TTC549 (cell line): ENCODE measurements at regions not wholly inside any gene's neighbourhood (a gene's known extent, or its start where the extent isn't known, plus 50 kb on each side); places are given as distances from the start of the nearest gene placed in this dataset.

Source experiments
- FAIRE-seq: peaks from 2 replicates; lab custom pipeline; 2012; peaks lifted over from hg19 to GRCh38; lab: Jason Lieb, UNC

DNA sequence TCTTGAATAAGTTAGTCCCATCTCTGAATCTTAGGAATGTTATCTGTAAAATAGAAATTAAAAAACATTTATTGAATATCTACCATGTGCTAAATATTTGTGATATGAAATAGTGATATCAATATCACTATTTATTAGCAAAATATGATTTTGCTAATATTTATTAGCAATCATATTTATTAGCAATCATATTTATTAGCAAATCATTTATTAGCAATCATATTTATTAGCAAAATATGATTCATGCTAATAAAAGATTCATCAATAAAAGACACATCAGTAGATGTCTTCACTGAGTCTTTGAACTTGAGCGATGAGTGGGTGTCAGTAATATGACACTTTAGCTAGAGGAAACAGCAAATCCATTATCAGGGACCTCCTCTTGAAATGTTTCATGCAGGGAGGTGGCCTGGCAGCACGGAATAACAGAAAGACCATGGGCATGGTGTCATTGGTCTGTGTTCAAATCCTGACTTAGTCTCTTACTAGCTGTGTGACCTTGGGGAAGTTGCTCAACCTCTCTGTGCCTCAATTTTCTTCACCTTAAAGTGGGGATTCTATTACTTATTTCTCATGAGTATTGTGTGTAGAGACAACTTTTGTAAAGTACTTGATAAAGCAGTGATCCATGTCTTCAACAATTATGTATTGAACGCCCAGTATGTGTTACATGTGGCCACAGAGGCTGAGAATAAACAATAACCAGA lies 456.2 kb upstream of the MEX3C start:
- FAIRE-seq, result no peak

DNA sequence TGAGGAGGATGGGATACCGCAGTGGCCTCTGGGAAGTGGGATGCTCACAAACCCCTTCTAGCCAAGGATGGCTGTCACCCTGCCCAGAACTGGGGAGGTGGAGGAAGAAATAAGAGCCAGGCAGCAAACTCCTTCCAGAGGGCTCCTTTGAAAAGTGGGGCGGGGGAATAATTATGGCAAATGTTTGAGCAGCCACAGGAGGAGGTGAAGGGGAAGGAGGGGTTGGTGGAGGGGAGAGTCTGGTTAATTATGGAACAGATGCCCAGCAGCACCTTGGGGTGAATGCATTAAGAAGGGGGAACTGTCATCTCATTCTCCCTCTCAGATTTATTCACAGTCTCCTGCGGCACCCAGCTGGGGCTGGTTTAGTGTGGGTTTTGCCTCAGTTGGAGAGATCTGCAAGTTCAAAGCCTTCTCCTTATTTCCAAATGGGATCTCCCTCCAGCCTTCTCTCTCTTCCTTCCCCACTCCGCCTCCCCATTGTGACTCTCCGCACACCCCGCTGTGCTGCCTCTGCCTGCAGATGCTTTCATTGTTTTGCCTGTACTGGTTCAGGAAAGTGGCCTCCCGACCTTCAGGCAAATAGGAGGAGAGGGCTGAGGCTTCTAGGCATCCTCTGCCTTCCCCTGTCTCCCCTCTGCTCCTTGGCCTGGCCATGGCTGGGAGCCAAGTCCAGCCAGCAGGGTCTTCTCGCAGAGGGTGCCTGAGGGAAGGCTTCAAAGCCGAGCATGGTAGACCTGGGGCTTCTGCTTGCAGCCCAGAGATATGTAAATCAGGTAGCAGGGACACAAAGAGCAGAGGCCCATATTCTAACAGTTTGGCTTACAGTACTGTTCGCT lies 457.2 kb upstream of the MEX3C start:
- FAIRE-seq, result no peak

DNA sequence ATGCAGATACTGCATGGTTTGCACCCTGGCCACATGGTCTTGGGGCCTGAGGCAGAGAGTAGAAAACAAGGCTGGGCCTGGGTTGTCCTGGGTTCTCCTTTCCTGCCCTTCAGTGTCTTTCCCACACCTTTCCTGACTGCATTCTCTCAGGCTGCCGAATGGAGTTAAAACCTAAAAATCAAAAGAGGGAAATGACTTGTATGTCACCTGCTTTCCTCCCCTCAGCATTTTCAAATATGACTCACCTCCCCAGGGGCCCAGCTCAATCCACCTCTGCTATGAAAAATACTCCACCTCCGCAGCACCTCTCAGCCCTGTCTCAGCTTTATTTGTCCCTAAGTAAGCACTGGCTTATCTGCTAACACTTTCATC lies 457.8 kb upstream of the MEX3C start:
- FAIRE-seq, result no peak

DNA sequence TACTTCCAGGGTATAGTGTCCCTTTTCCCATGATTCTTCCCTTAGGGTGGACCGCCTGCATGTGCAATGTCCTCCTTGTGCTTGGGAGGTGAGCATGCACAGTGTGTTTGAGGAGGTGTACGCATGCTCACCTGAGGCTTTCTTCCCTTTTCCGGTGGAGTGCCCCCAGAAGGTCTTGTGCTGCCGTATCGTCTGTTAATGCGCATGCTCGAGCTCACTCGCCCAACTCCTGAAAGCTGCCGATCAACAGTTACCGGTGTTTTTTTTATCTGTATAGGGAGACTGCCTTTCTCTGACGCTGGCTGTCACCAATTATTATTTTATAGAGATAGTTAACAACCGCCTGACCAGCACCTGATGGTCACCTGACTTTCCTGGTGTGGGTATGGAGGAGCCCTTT lies 458.8 kb upstream of the MEX3C start:
- FAIRE-seq, result no peak

DNA sequence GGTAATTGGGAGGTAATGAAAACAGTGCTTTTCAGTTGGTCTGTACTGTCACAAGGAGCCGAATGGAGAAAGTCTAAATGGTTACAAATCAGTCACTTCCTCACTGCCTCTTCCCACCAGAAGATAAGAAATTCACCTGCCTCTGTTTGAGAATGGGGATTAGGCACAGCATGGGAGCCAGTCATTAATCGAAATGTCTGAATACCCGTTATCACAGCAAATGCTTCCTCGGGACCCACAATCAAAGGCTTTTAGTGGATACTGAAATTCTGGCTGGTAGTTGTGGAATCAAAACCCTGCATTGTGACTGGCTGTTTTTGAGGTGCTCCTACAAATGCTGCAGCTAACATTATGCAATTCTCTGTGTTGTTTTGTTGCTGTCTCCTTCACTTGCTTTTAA lies 461.0 kb upstream of the MEX3C start:
- no peak for FAIRE-seq

DNA sequence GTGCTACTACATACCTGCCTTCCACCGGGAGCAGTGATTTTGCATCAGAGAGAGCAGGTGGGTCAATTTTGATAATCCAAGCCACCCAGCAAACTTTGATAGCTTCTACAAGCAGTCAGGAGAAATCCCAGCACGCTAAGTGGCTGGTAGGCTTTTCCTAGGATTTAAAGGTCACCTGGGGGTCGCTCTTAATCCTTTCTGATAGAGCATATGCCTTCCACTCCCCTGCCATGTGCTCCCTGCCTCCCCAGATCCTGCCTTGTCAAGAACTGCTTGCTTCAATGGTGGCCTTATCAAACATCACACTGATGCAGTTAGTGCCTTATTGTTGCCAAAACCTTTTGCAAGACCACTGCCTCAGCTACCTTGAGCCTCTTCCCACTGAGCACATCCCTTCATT lies 462.3 kb upstream of the MEX3C start:
- FAIRE-seq, result no peak

DNA sequence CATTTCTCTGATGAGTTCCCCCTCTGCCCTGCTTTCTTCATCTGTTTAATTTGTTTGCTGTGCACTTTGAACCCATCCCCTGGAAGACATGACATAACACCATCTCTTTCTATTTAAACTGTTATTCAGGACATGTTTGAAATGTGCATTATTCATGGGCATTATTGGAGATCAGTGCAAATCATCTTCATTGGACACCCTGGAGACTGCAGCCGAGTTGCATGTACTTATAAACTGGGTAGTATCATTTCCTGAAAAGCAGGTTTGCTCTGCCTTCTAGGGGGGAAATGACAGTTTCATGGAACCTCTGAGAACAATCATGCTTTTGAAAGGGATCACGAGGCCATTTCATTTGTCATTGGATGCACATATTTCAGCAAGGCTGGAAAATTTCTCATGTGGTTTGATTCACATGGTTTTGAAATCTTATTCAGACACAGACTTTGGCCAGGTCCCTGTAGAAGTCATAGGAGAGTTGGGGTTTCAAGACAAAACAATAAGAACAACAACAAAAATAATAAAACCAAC lies 462.8 kb upstream of the MEX3C start:
- no peak for FAIRE-seq

DNA sequence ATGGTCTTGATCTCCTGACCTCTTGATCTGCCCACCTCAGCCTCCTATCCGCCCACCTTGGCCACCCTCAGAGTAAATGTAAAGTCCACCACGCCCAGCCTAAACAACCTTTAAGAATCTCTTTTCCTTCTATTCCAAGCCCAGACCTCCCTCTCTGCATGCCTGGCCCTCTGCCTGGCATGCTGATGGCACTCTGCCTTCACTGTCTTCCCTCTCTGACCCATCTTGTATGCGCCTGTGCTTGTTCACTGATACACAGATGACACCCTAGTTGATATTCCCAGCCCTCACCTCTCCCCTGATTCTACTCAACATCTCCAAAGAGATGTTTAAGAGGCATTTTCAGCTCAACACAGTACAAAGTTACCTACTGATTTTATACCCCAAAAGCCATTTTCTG lies 466.8 kb upstream of the MEX3C start:
- FAIRE-seq, result no peak

DNA sequence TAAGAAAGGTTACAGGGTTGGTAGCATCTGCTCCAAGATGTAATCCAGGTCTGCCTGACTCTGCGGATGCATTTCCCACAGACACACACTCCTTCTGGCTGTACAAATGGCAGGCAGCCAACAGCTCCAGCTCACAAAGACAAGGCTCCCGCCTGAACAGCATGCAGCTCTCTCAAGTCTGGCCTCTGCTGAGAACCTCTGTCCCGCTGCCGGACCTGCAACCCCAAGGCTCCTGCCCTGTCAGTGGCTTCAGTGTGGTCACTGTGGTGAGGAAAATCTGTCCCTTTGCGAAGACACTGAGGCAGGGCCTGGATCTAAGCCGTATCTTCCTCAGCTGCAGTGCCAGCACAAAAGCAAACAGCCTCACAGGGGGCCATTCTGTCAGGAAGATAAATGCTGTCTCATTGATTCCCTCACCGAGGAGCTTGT lies 469.3 kb upstream of the MEX3C start:
- FAIRE-seq, result no peak

DNA sequence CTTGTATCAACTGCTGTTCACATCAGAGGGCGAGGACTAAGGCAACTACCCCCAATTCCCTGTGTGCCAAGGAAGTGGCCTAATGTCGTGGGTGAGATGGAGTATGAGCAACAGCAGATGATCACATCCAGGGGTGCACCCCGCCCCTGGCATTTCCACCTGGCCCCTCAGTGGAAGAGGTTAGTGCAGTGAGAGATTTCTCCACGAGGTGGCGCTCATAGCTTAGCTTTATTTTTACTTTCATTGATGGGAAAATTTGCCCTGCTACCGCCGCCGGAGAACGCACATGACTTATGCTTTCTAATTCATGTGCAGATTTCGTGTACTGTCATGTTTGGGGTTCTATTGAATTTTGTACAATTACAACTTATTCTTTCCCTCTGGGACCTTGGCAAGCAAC lies 470.6 kb upstream of the MEX3C start:
- no peak for FAIRE-seq

DNA sequence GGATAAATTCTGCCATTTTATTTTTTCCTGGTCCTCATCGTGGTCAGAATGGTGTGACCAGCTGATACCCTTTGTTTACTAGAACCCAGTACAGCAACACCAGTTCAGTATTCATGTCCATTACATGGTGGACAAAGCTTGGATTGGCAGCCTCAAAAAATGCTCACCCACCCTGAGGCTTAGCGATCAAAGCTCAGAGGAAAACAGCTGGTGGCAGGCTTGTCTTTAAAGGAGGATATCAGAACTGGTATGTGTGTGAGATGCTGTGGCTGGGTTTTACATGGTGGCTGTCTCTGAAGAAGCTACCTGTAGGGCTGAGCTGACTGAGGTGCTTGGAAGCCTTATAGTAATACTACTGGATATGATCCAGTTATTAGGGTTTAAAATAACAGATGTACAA lies 471.1 kb upstream of the MEX3C start:
- FAIRE-seq, result no peak

DNA sequence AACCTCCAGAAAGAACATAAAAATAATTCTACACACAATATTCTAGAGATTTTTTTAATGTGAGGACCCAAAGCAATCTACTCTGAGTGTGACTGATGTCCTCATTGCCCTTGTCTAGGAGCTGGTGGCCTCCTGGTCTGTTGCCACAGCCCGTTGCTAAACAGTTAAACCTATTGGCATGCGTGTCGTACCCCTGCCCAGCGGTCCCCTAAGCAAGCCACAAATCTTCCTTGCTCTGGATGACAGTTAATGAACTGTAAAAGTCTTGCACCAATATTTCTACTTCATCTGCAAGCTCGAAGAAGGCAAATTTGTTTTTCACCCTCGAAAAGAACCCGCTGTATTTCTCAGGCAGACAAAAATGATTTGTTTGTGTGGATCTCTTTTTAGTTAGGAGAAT lies 489.1 kb upstream of the MEX3C start:
- no peak for FAIRE-seq

DNA sequence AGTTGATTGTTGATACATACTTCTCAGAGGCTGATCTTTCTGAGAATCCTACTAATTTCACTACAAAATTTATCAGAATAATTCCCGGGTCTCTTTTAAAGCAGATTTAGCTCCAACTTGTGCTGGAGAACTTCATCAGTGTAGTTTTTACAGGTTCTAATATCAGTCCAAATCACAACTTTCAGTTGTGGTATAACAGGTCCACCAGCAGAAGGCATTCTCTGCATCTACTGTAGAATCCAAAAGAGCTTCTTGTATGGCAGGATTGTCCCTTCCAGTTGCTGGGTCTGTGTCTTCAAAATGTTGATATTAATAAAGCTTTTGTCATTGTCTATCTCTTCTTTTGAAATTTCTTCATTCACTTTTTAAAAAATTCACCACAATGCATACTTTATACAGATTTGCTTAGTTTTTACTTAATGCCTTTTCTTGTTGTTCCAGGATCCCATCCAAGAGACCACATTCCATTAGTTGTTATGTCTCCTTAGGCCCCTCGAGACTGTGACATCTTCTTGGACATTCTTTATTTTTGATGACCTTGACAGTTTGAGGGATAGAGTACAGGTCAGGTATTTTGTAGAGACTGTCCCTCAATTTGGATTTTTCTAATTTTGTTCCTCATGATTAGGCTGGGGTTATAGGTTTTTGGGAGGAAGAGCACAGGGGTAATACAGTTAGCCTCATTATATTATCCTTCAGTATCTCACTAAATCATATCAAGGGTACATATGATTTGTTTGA lies 490.5 kb upstream of the MEX3C start:
- FAIRE-seq, result no peak

DNA sequence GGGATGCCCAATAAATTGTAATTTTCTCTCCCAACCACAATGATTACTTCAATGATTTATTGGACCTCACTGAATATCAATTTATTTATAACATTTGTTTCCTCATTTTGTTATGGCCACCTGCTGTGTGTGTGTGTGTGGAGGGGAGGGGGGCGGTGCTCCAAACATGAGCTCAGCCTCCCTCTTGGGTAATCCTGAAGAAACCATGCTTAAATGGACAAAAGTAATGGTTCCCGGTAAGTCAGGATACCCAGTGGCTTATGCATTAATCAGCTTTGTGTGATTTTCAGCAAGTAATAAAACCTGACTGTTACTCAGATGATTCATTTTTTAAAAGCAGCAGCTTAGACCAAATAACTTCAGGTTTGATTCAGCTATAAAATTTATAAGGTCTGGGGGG lies 495.1 kb upstream of the MEX3C start:
- no peak for FAIRE-seq

DNA sequence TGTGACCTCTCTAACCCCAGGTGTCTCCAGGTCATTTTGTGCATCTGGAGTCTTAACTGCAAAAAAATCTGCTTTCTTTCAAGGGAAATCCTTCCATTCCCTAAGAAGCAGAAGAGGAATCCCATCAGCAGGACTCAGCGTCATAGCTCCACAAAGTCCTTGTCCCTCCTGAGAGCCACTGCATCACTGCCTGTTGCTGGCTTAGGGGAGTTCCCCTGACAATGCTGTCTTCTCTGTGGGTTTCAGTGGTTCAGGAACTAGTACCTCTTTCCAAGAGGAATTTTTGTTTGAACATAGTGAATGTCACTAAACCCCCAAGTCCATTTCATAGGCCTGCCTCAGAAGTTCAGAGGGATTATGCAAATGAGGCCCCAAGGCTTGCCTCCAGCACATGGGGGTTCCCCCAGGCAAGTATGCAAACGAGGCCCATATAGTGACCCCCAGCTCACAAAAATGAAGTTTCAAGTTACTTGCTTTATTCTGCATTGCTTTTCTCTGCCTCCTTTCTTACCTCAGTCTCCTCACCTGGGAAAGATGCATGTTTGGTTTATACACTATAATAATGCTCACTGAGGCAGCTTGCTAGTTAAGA lies 513.9 kb upstream of the MEX3C start:
- no peak for FAIRE-seq

DNA sequence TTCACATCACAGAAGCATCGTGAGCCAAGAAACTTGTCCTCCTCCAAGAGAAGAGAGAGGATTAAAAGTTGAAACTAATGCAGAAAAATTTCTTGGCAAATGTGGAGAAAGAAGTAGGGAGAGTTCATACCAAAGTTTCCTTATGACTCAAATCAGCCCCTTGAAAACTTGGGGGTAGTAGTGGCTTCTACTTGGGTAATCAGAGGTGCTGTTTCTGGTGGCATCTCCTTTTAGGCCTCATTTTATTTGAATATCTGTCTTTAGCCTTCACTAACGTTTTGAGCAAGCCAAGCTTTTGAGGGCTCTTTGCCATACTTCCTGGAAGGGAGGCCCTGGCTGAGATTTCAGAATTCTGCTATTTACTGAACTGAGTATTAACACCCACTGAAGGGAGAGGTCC lies 515.3 kb upstream of the MEX3C start:
- FAIRE-seq, result no peak

DNA sequence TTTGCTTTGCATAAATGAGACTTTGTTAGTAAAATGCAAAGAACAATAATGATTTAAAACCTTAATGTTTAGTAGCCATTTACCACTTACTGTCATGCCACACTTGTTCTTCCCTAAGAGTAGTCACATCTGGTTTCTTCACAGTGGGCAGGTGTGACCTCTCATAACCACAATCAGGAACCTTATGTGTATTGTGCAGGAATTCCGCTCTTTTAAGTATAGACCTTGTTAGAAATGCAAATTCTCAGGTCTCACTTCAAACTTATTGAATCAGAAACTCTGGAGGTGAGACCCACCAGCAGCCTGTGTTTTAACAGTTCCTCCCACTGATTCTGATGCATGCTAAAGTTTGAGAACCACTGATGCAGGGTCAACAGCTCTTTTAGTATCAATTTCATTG lies 518.8 kb upstream of the MEX3C start:
- no peak for FAIRE-seq

DNA sequence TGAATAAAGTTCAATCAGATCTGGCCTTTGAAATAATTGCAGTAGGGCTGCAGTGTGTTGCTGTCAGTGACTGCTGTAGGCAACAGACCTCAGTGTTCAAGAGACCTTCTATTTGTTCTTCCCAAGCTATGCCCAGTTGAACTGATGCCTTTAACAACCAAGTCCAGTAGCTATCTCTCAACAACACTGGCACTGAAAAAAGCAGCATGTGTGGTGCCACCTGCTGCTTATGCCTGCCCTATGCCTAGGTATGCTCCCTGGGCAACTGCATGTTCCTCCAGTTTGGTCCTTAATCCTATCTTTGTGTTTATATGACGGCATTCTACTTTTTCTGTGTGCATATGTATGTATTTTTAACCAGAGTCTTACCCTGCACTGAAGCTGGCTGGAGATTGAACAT lies 523.9 kb upstream of the MEX3C start:
- FAIRE-seq, result no peak

DNA sequence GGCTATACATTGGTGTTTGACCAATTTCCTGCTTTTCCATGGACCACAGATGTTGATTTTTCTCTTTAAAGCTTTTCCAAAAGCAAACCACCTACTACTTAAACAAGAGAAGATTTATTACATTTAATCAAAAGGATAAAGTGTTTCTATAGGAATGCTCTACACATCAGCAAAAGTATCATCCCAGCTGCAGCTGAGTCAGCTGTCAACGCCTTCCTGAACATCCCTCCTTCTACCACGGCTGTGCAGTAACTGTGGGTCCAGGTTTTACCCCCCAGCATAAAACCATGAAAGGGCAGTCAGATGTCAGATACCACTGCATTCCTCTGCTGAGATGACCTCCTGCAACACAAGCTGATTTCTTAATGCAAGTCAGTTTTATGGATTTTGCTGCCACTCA lies 524.5 kb upstream of the MEX3C start:
- FAIRE-seq, result no peak

DNA sequence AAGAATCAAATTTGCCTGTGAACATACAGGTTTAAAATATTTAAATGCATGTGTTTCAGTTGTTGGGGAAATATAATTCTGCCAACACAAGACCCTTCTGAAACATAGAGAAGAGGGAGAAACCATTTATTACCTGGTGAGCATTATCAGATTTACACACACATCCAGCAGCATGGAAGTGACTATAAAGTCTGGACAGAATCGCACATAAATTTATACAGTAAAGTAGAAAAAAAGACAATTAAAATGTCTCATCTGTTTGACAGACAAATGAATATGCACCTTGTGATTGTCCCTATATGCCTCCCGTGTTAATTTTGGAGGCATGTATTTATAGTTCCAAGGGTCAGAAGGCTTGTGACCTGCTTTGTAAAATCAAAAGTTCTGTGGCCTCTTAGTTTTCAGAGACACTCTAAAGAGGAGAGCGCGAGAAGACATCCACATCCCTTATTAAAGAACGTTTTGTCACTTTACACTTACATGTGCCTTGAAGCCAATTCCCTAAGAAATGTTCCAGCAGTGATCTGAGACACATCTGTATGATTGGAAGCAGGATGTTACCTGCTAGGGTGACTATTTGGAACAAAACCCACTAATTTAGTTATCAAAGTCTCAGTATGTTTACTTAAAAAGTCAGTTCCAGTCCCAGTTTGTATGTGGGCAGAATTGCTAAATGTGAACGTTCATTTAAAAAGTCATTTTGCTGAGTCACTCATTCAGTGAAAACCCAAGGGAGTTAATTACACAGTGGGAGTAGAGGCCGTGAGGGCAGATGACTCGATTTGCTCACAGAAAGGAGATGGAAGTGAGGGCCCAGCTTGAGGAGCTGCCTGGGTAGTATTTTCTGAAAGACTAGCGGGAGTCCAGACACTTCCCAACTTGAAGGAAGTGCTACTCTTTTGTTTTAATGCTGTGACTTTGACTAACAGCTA lies 527.6 kb upstream of the MEX3C start:
- no peak for FAIRE-seq

DNA sequence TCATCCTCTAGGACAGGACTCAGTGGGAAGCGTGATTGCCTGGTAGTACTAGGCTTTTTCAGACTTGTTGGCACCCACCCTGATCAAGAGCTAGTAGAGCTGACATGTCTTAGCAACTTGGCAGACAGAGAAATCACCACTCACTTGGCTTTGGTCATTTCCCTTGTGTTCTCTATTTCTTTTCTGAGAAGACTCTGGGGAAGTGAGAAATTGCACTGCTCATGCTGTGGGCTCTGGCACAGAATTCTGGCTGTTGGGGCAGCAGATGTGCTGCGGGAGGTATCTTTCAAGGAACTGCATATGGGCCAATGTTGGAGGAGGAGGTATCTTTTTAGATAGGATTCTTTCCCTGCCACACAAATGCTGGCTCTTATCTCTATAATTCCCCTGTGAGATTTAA lies 529.1 kb upstream of the MEX3C start:
- no peak for FAIRE-seq

DNA sequence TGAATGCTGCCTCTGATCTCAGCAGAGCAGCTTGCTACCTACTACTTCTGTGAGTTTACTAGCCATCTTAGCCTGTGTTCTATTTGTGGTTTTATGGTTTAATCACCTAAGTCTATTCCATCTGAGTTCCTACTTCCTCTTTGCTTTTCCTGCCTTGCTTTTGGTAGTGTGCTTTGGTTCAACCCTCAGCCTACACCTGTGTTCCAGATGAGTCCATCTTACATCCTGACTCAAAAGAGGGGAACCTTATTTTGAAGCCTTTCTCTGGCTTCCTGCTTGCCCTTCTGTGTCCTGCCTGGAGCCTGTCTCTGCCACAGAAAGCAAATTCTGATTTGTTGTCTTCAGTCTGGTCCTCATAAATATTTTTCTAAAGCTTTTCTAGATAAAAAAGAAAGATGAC lies 530.3 kb upstream of the MEX3C start:
- FAIRE-seq, result no peak
